ENCODE measurements at regions not wholly inside any gene's neighbourhood (a gene's known extent, or its start where the extent isn't known, plus 50 kb on each side); places are given as distances from the start of the nearest gene placed in this dataset.
"Not testable (repeated sequence)": the region's sequence is repeated elsewhere in the genome, so short reads cannot be mapped to it uniquely, and the experiment has no call there.

GRCh38 chr7:79997345-79997744, 137.3 kb upstream of the GNAI1 start:
- Histone ChIP-seq H3K27me3 (no peaks in the 10 kb centered on the region), H3K27ac (no peak overlapping the region), H3K4me3 (no peak overlapping the region), H3K4me1 (no peaks in the 10 kb centered on the region), H3K36me3 (replicated peaks in 1 of 2; ENCODE audit: insufficient read depth in 1 of 2, low read depth in 2 of 2) (no peaks in the 10 kb centered on the region), H3K9me3 (no peaks in the 10 kb centered on the region)
- DNase-seq (no peak), ATAC-seq (no peak)
- intact Hi-C loops (cut with DNase I): no loop called here
- no peak for TF ChIP-seq CTCF (IDR thresholded peaks at IDR 0.05)
- no peak for TF ChIP-seq POLR2A (IDR thresholded peaks at IDR 0.05)
- 52 to 57% methylated on average over 1 of the region's 1 CpG for WGBS, 2 donors

GRCh38 chr7:79995741-79996140, 138.9 kb upstream of the GNAI1 start:
- ATAC-seq; H3K4me3 ChIP-seq; H3K36me3 ChIP-seq (replicated peaks in 1 of 2; ENCODE audit: insufficient read depth in 1 of 2, low read depth in 2 of 2); DNase-seq; H3K27ac ChIP-seq; H3K9me3 ChIP-seq; intact Hi-C loops (cut with DNase I); H3K27me3 ChIP-seq; H3K4me1 ChIP-seq: not testable (repeated sequence)
- 80 to 96% methylated on average over 3 of the region's 3 CpGs for WGBS, 2 donors

- Histone ChIP-seq H3K9me3 (no peaks in the 10 kb centered on the region), H3K27ac (no peak overlapping the region), H3K36me3 (replicated peaks in 1 of 2; ENCODE audit: insufficient read depth in 1 of 2, low read depth in 2 of 2) (no peaks in the 10 kb centered on the region), H3K27me3 (no peaks in the 10 kb centered on the region), H3K4me1 (no peaks in the 10 kb centered on the region), H3K4me3 (no peak overlapping the region)
- no peak for DNase-seq
- no peak for ATAC-seq
- WGBS, 2 donors: 82 to 84% methylated on average over 1 of the region's 1 CpG
- intact Hi-C loops (cut with DNase I): no loop called here
- TF ChIP-seq CTCF (IDR thresholded peaks at IDR 0.05) (no peak), POLR2A (IDR thresholded peaks at IDR 0.05) (no peak)
Observed at GRCh38 chr7:79988653-79989052, 146.0 kb upstream of the GNAI1 start.

- Histone ChIP-seq H3K27me3 (no peaks in the 10 kb centered on the region), H3K9me3 (no peaks in the 10 kb centered on the region), H3K27ac (no peak overlapping the region), H3K4me3 (no peak overlapping the region), H3K4me1 (no peaks in the 10 kb centered on the region), H3K36me3 (replicated peaks in 1 of 2; ENCODE audit: insufficient read depth in 1 of 2, low read depth in 2 of 2) (no peaks in the 10 kb centered on the region)
- WGBS, 2 donors: 53 to 57% methylated on average over 2 of the region's 2 CpGs
- no peak for ATAC-seq
- intact Hi-C loops (cut with DNase I): no loop called here
- no peak for DNase-seq
- TF ChIP-seq POLR2A (IDR thresholded peaks at IDR 0.05) (no peak), CTCF (IDR thresholded peaks at IDR 0.05) (no peak)
Observed at GRCh38 chr7:79984210-79984609, 150.4 kb upstream of the GNAI1 start.

GRCh38 chr7:79982141-79982770, 152.4 kb upstream of the GNAI1 start:
- Histone ChIP-seq H3K4me3 (no peak overlapping the region), H3K27me3 (no peaks in the 10 kb centered on the region), H3K4me1 (no peaks in the 10 kb centered on the region), H3K36me3 (replicated peaks in 1 of 2; ENCODE audit: insufficient read depth in 1 of 2, low read depth in 2 of 2) (no peaks in the 10 kb centered on the region), H3K27ac (no peak overlapping the region), H3K9me3 (no peaks in the 10 kb centered on the region)
- intact Hi-C loops (cut with DNase I): no loop called here
- ATAC-seq: no peak
- DNase-seq: no peak
- TF ChIP-seq POLR2A (IDR thresholded peaks at IDR 0.05) (no peak), CTCF (IDR thresholded peaks at IDR 0.05) (no peak)
- WGBS, 2 donors: 33 to 39% methylated on average over 2 of the region's 2 CpGs
